Activated CD4-positive, CD25-positive, alpha-beta regulatory T cell treated with anti-CD3 and anti-CD28 coated beads, Interleukin-2, amount 50 U/mL, for 24 hours (primary cell): ENCODE measurements at regions not wholly inside any gene's neighbourhood (a gene's known extent, or its start where the extent isn't known, plus 50 kb on each side); places are given as distances from the start of the nearest gene placed in this dataset.
A peak's percentile ranks its signal among the peaks of the same experiment; 100 is the strongest.

Experiments
- ATAC-seq, 2 donors: fragments of 150-1000 bp; cut with Tn5 transposase; one replicate each; pipeline ENCODE4 v1.10.0; 2021; ENCODE audit warnings: mild to moderate bottlenecking in 1 of 2, moderate library complexity in 1 of 2

GRCh38 chr19:30733826-30734550 lies 361.8 kb downstream of the ZNF536 start:
- no peak for ATAC-seq

GRCh38 chr19:30731591-30731990 lies 359.4 kb downstream of the ZNF536 start:
- no peak for ATAC-seq

- ATAC-seq = no peak
Observed at GRCh38 chr19:30729451-30729850, 357.3 kb downstream of the ZNF536 start.

- ATAC-seq = no peak
Observed at GRCh38 chr19:30722761-30723160, 350.6 kb downstream of the ZNF536 start.

GRCh38 chr19:30722186-30722585 lies 350.0 kb downstream of the ZNF536 start:
- ATAC-seq = no peak

GRCh38 chr19:30719999-30720345 lies 347.8 kb downstream of the ZNF536 start:
- no peak for ATAC-seq

GRCh38 chr19:30719189-30719998 lies 347.2 kb downstream of the ZNF536 start:
- peak in 1 of 2 donors; percentile 36 for ATAC-seq

GRCh38 chr19:30718707-30719106 lies 346.5 kb downstream of the ZNF536 start:
- no peak for ATAC-seq

GRCh38 chr19:30718014-30718413 lies 345.8 kb downstream of the ZNF536 start:
- ATAC-seq = no peak

GRCh38 chr19:30717381-30717780 lies 345.2 kb downstream of the ZNF536 start:
- no peak for ATAC-seq

- ATAC-seq = no peak
Observed at GRCh38 chr19:30712431-30713337, 340.5 kb downstream of the ZNF536 start.

- ATAC-seq = no peak
Observed at GRCh38 chr19:30711826-30712225, 339.6 kb downstream of the ZNF536 start.

GRCh38 chr19:30711296-30711695 lies 339.1 kb downstream of the ZNF536 start:
- ATAC-seq = no peak

- ATAC-seq = no peak
Observed at GRCh38 chr19:30710721-30711120, 338.5 kb downstream of the ZNF536 start.

- ATAC-seq = no peak
Observed at GRCh38 chr19:30708416-30709178, 336.4 kb downstream of the ZNF536 start.

GRCh38 chr19:30704771-30705330 lies 332.7 kb downstream of the ZNF536 start:
- ATAC-seq = no peak

GRCh38 chr19:30703645-30704044 lies 331.5 kb downstream of the ZNF536 start:
- ATAC-seq = no peak

GRCh38 chr19:30701178-30701577 lies 329.0 kb downstream of the ZNF536 start:
- no peak for ATAC-seq

GRCh38 chr19:30699871-30700280 lies 327.7 kb downstream of the ZNF536 start:
- ATAC-seq = no peak

- no peak for ATAC-seq
Observed at GRCh38 chr19:30696514-30696913, 324.3 kb downstream of the ZNF536 start.

GRCh38 chr19:30695171-30695875 lies 323.1 kb downstream of the ZNF536 start:
- ATAC-seq = no peak
